ENCODE measurements at regions not wholly inside any gene's neighbourhood (a gene's known extent, or its start where the extent isn't known, plus 50 kb on each side); places are given as distances from the start of the nearest gene placed in this dataset.

DNA sequence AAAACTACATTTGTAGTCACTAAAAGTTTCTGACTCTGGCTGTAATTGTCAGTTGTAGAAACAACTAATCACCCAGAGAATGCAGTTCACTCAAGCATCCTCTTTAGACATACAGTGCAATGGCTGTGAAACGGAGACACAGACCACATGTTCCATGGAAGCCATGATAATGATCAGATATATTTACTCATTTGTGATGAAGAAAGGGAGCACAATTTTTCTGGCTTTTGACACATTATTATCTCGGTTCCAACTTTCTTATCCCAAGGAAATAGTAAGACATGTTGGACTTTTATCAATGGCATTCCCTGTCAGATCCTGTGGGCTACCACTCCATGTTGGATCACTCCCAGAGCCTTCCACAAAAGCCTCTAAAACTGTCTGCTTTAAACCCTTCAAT, 215.0 kb upstream of the LRIG1 start:
- TF ChIP-seq, protein P1, sequence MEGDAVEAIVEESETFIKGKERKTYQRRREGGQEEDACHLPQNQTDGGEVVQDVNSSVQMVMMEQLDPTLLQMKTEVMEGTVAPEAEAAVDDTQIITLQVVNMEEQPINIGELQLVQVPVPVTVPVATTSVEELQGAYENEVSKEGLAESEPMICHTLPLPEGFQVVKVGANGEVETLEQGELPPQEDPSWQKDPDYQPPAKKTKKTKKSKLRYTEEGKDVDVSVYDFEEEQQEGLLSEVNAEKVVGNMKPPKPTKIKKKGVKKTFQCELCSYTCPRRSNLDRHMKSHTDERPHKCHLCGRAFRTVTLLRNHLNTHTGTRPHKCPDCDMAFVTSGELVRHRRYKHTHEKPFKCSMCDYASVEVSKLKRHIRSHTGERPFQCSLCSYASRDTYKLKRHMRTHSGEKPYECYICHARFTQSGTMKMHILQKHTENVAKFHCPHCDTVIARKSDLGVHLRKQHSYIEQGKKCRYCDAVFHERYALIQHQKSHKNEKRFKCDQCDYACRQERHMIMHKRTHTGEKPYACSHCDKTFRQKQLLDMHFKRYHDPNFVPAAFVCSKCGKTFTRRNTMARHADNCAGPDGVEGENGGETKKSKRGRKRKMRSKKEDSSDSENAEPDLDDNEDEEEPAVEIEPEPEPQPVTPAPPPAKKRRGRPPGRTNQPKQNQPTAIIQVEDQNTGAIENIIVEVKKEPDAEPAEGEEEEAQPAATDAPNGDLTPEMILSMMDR (IDR thresholded peaks at IDR 0.05): no peak
- no peak for TF ChIP-seq POLR2AphosphoS5 (IDR thresholded peaks at IDR 0.05)
- TF ChIP-seq EP300 (IDR thresholded peaks at IDR 0.05): no peak
